SIG-M5 treated with dmso at 0.1 percent for 504 hours (cell line): ENCODE measurements at regions not wholly inside any gene's neighbourhood (a gene's known extent, or its start where the extent isn't known, plus 50 kb on each side); places are given as distances from the start of the nearest gene placed in this dataset.

Source experiments
- DNase-seq: peaks from one replicate; lab custom pipeline; 2025; ENCODE audit not compliant: unreplicated experiment; lab: John Stamatoyannopoulos, UW

DNA sequence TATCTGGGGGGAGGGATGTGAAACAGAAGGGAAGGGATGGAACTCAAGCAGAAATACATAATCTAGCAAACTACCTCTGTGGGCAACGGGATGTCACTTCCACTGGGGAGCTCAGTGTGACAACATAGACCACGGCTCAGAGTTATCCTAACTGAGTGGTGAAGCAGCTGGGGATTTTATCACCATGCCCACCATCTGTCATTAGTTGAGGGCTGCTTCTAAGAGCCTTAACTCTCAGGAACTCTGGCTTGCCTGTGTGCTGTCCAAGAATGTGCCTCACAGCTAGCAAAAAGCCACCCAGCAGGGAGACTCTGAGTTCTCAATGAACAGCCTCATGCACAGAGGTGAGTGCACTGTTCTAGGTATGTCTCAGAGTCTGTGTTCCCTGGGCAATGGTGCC lies 90.6 kb upstream of the CXCL14 start:
- DNase-seq, result no peak

DNA sequence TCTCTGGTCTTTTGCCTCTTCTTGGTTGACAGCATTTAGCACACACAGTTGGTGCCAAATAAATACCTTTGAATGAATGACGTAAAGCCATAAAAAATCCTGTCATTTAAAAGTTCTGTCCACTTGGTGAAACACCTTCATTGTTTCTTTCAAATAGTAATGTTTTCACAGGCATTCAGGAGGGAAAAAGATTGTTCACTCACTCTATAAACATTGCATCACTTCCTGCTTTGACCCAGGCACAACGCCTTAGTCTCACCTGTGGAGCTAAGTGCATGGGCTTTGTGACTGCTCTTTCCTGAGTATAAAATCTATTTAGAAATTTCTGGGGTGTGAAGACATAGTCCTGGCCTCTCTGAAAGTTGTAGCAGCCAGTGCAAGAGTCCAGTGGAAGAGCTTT lies 88.9 kb upstream of the CXCL14 start:
- DNase-seq, result no peak

DNA sequence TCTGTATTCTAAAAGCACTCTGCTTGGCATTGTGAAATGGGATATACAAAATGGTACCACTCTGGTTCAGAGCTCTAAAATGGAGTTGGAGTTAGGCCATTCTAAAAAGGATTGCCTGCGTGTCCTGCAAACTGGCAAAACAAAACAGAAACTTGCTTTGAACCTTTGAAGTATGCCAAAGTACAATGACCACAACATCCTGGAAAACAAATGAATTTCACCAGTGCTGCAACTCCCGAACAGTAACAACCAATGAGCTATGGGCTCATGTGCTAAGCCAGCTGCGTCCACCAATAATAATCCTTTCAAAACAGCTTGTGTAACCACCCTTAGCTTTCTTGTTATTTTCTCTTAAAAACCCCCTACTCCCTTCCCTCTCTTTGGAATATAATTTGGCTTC lies 88.4 kb upstream of the CXCL14 start:
- no peak for DNase-seq

DNA sequence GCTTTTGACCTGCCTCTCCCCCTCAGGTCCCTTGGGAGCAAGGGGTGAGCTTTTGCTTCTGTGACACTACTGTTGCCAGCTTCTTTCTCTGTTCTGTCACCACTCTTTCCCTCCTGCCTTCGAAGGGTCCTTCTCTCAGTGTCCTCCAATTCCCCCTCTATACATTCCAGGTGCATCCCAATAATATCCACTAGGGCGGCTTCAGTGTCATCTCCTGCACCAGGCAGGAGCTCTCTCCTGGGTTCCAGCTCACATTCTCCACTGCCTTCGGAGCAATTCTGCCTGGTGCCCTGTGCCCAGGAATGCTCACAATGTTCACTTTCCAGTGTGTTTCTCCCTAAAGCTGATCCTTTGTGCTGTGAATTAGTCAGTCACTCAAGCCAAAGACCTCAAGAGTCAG lies 83.9 kb upstream of the CXCL14 start:
- no peak for DNase-seq

DNA sequence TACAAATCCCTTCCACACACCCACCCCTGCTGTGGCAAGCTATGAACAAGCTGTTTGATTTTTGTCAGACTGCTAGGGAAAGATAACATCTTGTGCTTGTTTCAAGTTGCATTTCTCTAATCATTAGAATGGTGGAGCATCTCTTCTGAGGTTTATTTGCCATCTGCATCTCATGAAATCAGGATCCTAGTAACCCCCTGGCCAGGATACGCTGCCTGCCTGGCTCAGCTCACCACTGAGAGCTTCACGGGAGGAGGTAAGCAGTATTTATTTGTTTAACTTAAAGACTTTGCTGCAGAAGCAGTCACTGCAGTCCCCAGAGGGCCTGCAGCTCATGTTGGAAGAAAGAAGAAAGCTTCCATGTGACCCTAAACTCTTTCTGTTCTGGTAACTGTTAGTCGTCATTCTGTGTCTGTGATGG lies 83.3 kb upstream of the CXCL14 start:
- DNase-seq, result no peak

DNA sequence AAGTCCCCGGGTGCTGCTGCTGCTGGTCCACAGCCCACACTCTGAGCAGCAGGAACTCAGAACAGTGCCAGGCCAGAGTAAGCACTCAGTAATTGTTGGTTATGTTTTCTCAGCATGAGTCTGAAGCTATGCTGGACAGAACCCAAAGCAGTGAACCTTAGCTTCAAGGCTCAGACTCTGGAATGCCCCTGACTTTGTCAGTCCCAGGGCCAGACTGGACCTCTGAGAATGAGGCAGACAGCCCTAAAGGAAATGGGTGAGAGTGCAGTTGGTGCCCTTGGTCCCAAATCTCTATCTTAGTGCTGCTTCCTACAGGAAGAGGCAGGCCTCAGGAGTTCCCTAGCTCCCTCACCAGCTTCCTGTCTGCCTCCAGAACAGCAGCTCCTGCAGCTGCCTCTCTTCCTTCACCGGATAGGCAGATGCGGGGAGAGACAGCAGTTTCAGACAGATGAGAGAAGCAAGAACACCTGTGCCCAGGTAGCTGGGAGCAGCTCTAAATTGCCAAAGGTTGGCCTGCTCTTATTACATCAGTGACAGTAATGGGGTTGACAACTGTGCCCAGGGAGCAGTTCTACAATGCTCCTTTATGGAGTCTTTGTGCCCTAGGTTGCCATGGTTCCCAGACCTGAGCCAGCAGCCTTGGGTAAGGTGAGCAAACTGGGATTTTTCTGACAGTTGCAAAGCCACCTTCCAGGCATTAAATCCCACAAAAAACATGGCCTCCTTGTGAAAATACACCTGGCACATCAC lies 82.2 kb upstream of the CXCL14 start:
- DNase-seq, result no peak

DNA sequence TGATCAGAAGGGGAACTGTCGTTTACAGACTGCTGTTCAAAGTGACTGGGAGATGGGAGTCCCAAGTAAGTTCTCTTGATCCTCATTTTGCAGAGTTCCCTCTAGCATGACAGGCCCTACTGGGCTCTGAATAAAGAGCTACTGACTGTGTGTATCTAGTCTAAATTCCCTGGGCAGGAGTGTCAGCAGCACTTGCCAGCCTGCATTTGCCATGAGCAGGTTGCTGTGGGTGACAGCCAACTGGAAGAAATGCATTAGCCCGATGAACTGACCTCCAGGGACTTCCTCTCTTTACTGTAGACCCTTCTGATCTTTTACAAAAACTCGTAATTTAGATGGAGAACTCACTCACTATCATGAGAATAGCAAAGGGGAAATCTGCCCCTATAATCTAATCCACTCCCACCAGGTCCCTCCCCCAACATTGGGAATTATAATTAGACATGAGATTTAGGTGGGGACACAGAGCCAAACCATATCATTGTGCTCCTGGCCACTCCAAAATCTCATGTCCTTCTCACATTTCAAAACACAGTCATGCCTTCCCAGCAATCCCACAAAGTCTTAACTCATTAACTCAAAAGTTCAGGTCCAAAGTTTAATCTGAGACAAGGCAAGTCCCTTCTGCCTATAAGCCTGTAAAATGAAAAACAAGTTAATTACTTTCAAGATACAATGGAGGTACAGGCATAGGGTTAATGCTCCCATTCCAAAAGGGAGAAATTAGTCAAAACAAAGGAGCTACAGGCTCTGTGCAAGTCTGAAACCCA lies 78.9 kb upstream of the CXCL14 start:
- DNase-seq, result no peak

DNA sequence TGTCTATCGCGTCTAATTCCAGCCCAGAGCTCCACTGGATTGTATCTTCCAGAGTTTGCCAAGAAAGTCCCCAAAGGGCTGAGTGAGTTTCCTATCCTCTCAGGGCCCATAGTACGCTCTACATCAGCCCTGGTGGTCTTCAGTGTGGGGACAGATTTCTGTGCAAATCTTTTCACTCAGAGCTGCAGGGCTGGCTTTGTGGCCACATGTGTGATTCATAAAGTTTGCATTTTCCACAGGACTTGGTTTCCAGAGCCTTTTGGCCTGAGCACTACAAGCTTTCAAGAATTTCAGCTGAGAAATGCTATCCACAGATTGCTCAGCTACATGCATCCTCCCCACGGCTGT lies 76.7 kb upstream of the CXCL14 start:
- DNase-seq, result no peak

DNA sequence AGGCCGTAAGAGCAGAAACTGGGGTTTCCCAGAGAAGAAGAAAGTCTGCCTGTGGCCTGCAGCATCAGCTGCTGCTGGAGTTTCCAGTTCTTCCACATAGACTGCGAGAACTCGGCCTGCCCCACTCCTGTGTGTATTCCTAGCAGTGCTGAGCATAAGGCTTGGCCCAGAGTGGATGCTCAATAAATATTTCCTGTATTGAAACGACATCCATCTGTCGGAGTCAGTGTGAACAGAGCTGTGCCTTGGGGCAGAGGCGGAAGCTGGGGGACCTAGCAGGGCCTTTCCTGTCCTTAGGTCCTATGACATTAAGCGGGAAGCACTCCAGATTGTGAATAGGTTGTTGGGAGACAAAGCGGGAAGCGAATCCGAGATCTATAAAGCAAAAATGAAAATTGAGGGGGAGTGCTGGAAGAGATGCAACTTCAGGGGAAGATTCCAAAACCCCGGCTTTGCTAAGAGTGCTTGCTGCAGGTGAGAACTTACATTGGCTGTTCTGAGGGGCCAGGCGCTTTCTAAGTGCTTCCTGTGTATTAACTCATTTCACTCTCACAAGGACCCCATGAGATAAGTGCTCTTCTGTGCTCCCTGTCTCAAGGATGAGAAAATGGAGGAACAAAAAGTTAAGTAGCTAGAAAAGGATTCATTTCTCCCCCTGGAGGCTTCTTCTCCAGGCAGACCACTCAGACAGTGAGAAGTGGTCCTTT lies 76.1 kb upstream of the CXCL14 start:
- DNase-seq, result no peak

DNA sequence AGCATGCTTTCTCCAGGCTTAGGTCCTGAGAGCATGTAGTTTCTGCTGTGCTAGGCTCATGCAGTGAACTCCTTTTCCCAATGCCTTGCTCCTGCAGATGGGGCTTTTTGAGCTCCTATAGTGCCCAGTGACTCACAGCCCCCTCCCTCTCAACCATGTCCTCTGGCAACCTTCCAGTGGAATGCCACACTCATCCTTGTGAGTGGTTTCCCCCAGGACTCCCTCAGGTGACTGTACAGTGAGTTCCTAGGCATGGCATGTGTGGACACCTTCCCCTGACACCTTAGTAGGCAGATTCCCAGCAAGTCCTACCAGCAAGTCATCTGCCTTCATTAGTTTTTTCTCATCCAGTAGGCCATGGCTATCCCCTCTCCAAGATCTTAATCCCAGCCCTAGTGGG lies 72.4 kb upstream of the CXCL14 start:
- no peak for DNase-seq

DNA sequence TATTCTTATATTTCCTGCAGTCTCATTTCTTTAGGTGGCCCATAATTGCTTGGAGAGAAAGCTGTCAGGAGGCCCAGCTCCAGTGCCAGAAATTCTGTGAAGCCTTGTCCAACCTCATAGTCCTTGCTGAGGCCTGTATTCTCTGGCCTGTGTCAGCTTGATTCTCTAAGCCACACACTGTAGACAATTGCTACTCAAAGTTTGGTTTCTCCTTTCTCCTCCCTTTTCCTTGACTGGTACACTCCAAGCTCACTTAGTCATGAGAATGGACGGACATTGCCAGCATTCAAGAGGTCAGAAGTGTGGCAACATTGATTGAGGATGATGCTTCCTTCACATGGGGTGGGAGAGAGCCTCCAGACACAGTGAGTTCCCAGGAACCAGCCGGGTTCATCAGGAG lies 71.3 kb upstream of the CXCL14 start:
- no peak for DNase-seq

DNA sequence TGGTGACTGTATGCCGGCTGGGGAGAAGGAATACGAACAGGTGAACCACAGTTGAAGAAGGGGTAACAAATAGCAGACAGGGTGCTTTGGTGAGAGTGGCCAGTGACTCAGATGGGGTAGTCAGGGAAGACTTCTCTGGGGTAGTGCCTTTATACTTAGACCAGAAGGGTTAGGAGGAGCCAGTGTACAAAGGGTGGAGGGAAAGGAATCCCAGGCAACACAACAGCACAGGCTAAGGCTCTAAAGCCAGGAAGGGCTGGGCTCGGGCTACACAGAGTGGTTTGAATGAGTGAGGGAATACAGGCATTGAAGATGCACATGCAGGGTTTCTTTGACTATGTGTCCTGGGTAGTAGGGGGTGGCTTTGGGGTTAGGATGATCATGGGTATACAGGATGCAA lies 70.6 kb upstream of the CXCL14 start:
- no peak for DNase-seq

DNA sequence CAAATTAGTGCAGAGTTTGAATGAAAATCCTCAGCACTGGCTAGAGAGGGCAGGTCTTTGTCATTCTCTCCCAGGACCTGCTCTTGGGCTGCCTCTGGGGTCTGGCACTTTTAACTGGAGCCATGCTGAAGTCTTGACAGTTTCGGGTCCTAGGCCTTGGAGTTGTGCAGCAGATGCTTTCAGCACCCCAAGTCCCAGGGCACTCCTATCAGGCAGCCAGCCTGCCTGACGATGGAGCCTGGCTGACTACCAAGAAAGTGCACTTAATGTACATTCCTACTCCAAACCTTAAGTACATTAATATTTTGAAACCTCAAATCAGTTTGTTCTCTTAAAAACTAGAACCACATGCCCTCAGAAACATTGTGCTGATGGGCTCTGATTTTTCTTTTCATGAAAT lies 69.3 kb upstream of the CXCL14 start:
- DNase-seq, result no peak

DNA sequence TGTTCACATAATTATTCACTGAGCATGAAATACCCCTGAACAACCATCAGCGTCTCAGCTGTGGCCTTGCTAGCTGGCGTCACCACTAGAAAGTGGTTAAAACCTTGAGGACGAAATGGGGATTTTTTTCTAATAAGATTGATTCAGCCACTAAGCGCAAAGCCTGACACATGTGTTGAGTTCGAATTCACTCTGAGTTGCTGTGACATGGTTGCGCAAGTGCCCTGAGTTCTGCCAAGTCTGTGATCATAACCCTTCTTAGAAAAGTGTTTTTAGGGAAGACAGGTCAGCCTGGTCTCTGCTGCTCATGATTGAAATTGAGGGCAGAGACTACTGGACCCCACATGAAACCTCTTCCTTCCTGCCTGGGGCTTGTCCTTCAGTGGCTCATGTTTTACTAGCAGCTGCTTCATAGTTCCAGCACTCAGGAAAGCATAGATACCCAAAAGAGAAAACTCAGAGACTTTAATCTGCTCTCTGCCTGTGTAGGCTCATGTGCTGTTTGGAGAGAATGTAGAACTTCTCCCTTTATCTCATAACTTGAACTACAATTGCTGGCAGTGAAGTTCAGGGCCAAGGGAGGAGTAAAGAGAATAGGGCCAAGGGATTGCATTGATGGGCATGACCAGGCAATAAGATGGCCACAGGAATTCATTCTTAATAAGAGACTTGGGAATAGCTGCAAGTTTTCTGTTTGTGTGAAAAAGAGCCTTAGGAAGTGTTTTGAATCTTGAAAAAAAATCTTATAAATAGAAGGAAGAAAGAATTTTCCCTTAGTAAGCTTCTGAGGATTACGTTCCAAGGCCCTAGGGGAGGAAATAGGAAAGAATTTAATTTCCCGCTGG lies 66.8 kb upstream of the CXCL14 start:
- no peak for DNase-seq

DNA sequence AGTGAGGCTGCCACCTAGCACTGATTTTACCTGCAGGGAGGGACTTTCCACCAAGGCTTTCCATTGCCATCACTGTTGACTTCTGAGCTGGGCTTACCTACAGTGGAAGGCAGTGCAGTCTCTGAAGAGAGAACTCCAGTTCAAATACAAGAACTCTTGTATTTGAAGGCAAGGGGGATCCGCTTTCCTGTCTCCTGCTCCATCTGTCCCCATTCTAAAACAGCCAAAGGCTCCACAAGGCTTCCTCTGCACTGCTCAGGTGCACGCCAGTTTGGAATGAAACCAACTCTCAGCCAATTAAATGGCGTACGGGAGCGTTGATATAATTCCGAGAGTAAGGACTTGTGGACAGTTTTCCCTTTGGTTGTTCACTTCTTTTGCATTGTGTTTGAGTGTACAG lies 66.0 kb upstream of the CXCL14 start:
- DNase-seq, result no peak

DNA sequence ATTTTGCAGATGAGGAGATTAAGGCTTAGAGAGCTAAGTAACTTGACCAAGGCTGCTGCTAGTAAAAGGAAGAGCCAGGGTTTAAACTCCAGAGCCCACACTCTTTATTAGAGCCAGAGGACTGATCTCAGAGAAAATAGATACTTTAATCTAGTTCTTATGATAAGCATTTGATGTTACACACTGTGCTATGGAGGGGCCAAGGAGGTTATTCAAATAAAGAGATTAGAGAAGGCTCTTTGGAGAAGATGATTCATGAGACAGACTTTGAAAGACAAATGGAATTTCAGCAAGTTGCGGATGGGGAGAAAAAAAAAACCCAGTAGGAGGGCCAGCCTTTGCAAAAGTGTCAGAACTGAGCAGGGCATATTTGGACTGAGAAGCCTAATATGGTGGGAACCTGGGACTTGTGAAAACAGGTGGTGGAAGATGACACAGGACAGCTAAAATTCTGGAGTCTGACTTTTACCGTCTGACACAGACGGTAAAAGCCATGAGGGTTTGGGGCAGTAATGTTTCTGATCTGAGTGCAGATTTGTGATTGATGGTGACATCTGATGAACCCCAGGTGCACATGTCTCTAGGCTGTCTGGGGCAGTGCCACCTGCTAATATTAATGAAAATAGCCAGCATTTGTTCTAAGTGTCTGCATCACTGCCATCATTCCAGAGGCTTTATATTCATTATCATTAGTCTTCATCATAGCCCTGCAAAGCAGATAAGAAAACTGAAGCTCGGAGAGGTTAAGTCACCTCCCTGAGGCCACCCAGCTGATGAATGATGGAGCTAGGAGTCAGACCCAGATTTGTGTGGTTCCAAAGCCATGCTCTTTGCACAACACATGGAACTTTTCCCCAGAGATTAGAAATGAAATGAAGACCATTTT lies 65.3 kb upstream of the CXCL14 start:
- DNase-seq, result no peak

DNA sequence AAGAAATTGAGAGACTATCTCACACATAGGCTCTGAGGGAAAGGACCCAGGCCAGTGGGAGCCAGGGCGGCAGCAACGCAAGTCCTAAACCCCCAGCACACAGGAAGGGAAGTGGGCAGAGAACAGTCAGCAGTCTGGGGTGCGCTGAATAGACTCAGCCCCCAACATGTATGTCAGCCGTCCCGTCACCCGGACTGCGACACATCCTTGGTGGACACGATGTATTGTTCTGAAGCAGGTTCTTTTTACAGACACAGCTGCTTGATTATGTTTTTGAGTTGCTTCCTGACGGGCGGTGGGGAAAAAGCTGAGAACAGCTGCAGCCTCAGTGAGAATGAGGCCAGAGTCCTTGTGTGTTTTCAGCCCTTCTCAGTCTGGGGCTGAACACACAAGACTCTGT lies 64.1 kb upstream of the CXCL14 start:
- no peak for DNase-seq

DNA sequence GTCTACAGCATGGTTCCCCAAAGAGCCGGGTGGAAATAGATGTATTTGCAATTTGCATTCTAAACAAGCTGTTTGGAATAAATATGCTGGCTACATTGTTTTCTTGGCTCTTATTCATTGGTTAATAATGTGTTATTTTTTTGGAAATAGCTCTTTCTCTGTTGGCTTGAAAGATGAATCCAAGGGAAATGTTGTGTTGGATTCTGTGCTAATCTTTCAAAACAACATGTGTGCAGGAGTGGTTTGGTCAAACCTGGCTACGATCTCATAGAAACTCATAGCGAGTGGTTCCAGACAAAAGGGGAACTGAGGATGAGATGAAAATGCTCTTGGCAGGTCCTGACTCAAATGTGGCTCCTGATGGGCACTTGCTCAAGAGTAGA lies 63.7 kb upstream of the CXCL14 start:
- DNase-seq, result no peak

DNA sequence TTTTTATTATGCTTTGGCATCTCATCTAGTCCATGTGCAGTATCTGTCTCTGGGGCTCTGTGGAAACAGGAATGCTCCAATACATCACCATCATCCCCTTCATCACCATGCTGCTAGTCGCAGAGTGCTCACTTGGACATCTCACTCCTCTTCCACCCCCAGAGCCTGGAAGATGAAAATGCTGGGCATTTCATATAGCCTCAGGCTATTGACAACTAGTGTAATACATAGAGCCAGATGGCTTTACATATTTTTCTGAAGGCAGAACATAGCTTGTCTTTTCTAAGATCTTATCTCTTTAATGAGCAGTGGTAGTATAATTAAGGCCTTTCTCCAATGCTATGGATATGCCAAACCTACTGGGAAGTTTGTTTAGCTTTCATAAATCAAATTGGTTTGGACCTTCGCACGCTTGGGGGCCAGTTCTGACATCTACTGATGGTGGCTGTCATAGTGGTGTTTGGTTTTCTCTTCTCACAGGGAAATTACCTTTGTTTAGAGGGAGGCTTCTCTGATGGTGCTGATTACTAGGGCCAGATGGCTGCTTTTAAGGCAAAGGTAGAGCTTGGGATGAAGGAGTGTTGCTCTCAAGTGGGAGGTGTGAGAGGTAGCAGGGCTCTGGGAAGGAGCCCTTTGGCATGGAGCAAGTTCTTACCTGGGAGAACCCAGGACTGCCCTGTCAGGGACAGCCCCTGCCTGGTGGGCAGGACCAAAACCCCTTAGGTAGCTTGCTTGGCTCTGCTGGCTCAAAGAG lies 63.1 kb upstream of the CXCL14 start:
- DNase-seq, result peak; percentile 44

DNA sequence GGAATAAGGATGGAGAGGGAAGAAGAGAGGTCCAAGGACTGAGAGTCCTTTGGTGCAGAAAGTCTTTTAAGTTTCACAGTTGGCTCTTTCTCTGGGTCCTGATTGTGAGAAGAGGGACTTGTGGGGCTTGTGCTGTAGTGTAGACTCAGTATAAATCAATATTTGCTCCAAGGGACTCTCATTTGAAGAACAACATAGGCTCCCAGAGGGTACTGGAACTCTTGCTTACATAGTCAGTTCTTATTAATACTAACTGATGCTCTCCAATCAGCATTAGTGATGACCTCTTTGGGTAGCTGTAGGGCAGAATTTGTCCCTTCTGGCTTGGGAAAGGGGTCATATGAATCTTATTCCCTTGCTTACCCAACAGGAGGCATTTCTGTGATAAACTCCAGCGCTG lies 62.5 kb upstream of the CXCL14 start:
- no peak for DNase-seq
